Aorta (tissue), 5 donors: ENCODE measurements at regions not wholly inside any gene's neighbourhood (a gene's known extent, or its start where the extent isn't known, plus 50 kb on each side); places are given as distances from the start of the nearest gene placed in this dataset.

Experiments used
- ATAC-seq: fragments of 200-7000 bp; cut with Tn5 transposase; one replicate; pipeline ENCODE4 v1.9.1; 2022; ENCODE audit warnings: moderate library complexity; ENCODE audit not compliant: low FRiP score
- DNase-seq, 2 donors: peaks; one replicate each; pipeline ENCODE4 v3.0.0-alpha.2; 2020
- H3K27ac ChIP-seq, 2 donors: one replicate each; pipeline ENCODE4 v1.5.1; 2013; ENCODE audit warnings: low read length in 2 of 2, mild to moderate bottlenecking in 2 of 2, moderate library complexity in 2 of 2, control low read depth in 1 of 2, inconsistent platforms in 1 of 2, low read depth in 1 of 2
- H3K27me3 ChIP-seq, 2 donors: one replicate each; pipeline ENCODE4 v1.6.1; 2013; ENCODE audit warnings: control low read depth in 1 of 2, low read length in 1 of 2, mild to moderate bottlenecking in 1 of 2, moderate library complexity in 1 of 2; ENCODE audit not compliant: insufficient read depth in 2 of 2, control insufficient read depth in 1 of 2
- H3K36me3 ChIP-seq, 2 donors: one replicate each; pipeline ENCODE4 v1.6.1; 2013; ENCODE audit warnings: control low read depth in 1 of 2, low read length in 1 of 2, mild to moderate bottlenecking in 1 of 2; ENCODE audit not compliant: insufficient read depth in 2 of 2, control insufficient read depth in 1 of 2
- H3K4me1 ChIP-seq, 2 donors: one replicate each; pipeline ENCODE4 v1.6.1; 2013; ENCODE audit warnings: low read length in 2 of 2, control low read depth in 1 of 2, mild to moderate bottlenecking in 1 of 2, moderate library complexity in 1 of 2; ENCODE audit not compliant: insufficient read depth in 2 of 2, control insufficient read depth in 1 of 2
- H3K4me3 ChIP-seq, 2 donors: one replicate each; pipeline ENCODE4 v1.5.1; 2013; ENCODE audit warnings: low read length in 2 of 2, control low read depth in 1 of 2, mild to moderate bottlenecking in 1 of 2
- H3K9me3 ChIP-seq: one replicate; pipeline ENCODE4 v1.6.1; 2013; ENCODE audit warnings: mild to moderate bottlenecking, low read length; ENCODE audit not compliant: control insufficient read depth
- WGBS, 2 donors: extraction: QIAGEN DNeasy Blood & Tissue Kit; methylation state at CpG; one replicate each; pipeline ENCODE4 v1.1.7; 2013; 5-methylcytosine and 5-hydroxymethylcytosine counted together
- intact Hi-C, 2 donors: fragments of 100-400 bp; cut with DNase I; formaldehyde crosslinking; loops; one replicate each; pipeline versions ENCODE4 v1.14.2 to v1.15.0; 2022
- donor health status: healthy with polysubstance abuse.
- donor health status: Bipolar disorder and iron deficiency.
- donor health status: DM: no; HTN: no; CAD: no.
- donor health status: DM: no; HTN: no; CAD: no.
- donor health status: DM: yes; HTN: yes; CAD: no.

- ATAC-seq (no peak), DNase-seq (no peak)
- Histone ChIP-seq H3K27ac (no peak overlapping the region), H3K27me3 (no peaks in the 10 kb centered on the region), H3K4me3 (no peak overlapping the region), H3K36me3 (no peaks in the 10 kb centered on the region), H3K9me3 (peaks cover 2% of the 10 kb centered on the region), H3K4me1 (no peaks in the 10 kb centered on the region)
- intact Hi-C loops, result no loop called here
- WGBS, 2 donors, result 71 to 75% methylated on average over 4 of the region's 4 CpGs
Observed at GRCh38 chr15:69887009-69887408, 210.7 kb downstream of the TLE3 start.

- DNase-seq, result no peak
- H3K4me1 ChIP-seq, result no peaks in the 10 kb centered on the region
- H3K4me3 ChIP-seq, result no peak overlapping the region
- intact Hi-C loops, result no loop called here
- H3K36me3 ChIP-seq, result no peaks in the 10 kb centered on the region
- H3K27me3 ChIP-seq, result no peaks in the 10 kb centered on the region
- peaks cover 2% of the 10 kb centered on the region for H3K9me3 ChIP-seq
- H3K27ac ChIP-seq, result no peak overlapping the region
- 82 to 95% methylated on average over 1 of the region's 1 CpG for WGBS, 2 donors
- ATAC-seq, result no peak
Observed at GRCh38 chr15:69887553-69887952, 210.2 kb downstream of the TLE3 start.

- Histone ChIP-seq H3K27me3 (no peaks in the 10 kb centered on the region), H3K9me3 (peaks cover 2% of the 10 kb centered on the region), H3K4me3 (no peak overlapping the region), H3K36me3 (no peaks in the 10 kb centered on the region), H3K4me1 (no peaks in the 10 kb centered on the region), H3K27ac (no peak overlapping the region)
- intact Hi-C loops, result no loop called here
- 68 to 73% methylated on average over 2 of the region's 2 CpGs for WGBS, 2 donors
- DNase-seq, result no peak
- ATAC-seq, result no peak
Observed at GRCh38 chr15:69888406-69888805, 209.3 kb downstream of the TLE3 start.

- DNase-seq (no peak), ATAC-seq (no peak)
- Histone ChIP-seq H3K27me3 (peaks cover 0 to 3% of the 10 kb centered on the region in 2 donors), H3K4me1 (no peaks in the 10 kb centered on the region), H3K9me3 (peaks cover 4% of the 10 kb centered on the region), H3K36me3 (no peaks in the 10 kb centered on the region), H3K4me3 (no peak overlapping the region), H3K27ac (no peak overlapping the region)
- 63 to 71% methylated on average over 5 of the region's 5 CpGs for WGBS, 2 donors
- intact Hi-C loops, result no loop called here
Observed at GRCh38 chr15:69891070-69891536, 206.6 kb downstream of the TLE3 start.

- H3K27ac ChIP-seq, result no peak overlapping the region
- peaks cover 4% of the 10 kb centered on the region for H3K9me3 ChIP-seq
- intact Hi-C loops, result no loop called here
- H3K4me1 ChIP-seq, result no peaks in the 10 kb centered on the region
- DNase-seq (no peak), ATAC-seq (no peak)
- WGBS, 2 donors, result 88 to 89% methylated on average over 7 of the region's 7 CpGs
- H3K4me3 ChIP-seq, result no peak overlapping the region
- H3K36me3 ChIP-seq, result no peaks in the 10 kb centered on the region
- peaks cover 0 to 3% of the 10 kb centered on the region in 2 donors for H3K27me3 ChIP-seq
Observed at GRCh38 chr15:69891606-69892005, 206.1 kb downstream of the TLE3 start.

GRCh38 chr15:69892351-69892750 is 205.4 kb downstream of the TLE3 start:
- no peaks in the 10 kb centered on the region for H3K4me1 ChIP-seq
- peaks cover 4% of the 10 kb centered on the region for H3K9me3 ChIP-seq
- DNase-seq (no peak), ATAC-seq (no peak)
- no peak overlapping the region for H3K4me3 ChIP-seq
- H3K27me3 ChIP-seq, result peaks cover 0 to 3% of the 10 kb centered on the region in 2 donors
- H3K27ac ChIP-seq, result no peak overlapping the region
- WGBS, 2 donors, result 57 to 73% methylated on average over 4 of the region's 4 CpGs
- no peaks in the 10 kb centered on the region for H3K36me3 ChIP-seq
- intact Hi-C loops, result no loop called here

- Histone ChIP-seq H3K9me3 (peaks cover 4% of the 10 kb centered on the region), H3K27ac (no peak overlapping the region), H3K4me3 (no peak overlapping the region), H3K36me3 (no peaks in the 10 kb centered on the region), H3K4me1 (no peaks in the 10 kb centered on the region), H3K27me3 (peaks cover 0 to 3% of the 10 kb centered on the region in 2 donors)
- WGBS, 2 donors, result 56 to 57% methylated on average over 2 of the region's 2 CpGs
- DNase-seq, result no peak
- intact Hi-C loops, result no loop called here
- ATAC-seq, result no peak
Observed at GRCh38 chr15:69893086-69893485, 204.6 kb downstream of the TLE3 start.

- DNase-seq (no peak), ATAC-seq (peak; percentile 77)
Observed at GRCh38 chr15:69893863-69894262, 203.9 kb downstream of the TLE3 start.

GRCh38 chr15:69895202-69895601 is 202.5 kb downstream of the TLE3 start:
- Histone ChIP-seq H3K4me1 (no peaks in the 10 kb centered on the region), H3K27me3 (peaks cover 0 to 3% of the 10 kb centered on the region in 2 donors), H3K4me3 (no peak overlapping the region), H3K9me3 (peaks cover 4% of the 10 kb centered on the region), H3K36me3 (no peaks in the 10 kb centered on the region), H3K27ac (no peak overlapping the region)
- no peak for DNase-seq
- intact Hi-C loops, result no loop called here
- WGBS, 2 donors, result 73 to 79% methylated on average over 2 of the region's 2 CpGs
- ATAC-seq, result no peak

More at GRCh38 chr15:69893863-69894262, 203.9 kb downstream of the TLE3 start:
- Histone ChIP-seq H3K4me1 (no peaks in the 10 kb centered on the region), H3K27me3 (peaks cover 0 to 3% of the 10 kb centered on the region in 2 donors), H3K36me3 (no peaks in the 10 kb centered on the region), H3K4me3 (no peak overlapping the region), H3K9me3 (peaks cover 4% of the 10 kb centered on the region), H3K27ac (no peak overlapping the region)
- WGBS, 2 donors, result 3 to 6% methylated on average over 2 of the region's 2 CpGs
- intact Hi-C loops, result no loop called here
